ENCODE measurements at regions not wholly inside any gene's neighbourhood (a gene's known extent, or its start where the extent isn't known, plus 50 kb on each side); places are given as distances from the start of the nearest gene placed in this dataset.

GRCh38 chr18:39624961-39625360 lies 2059.4 kb upstream of the CELF4 start:
- no peak for TF ChIP-seq CTCF (IDR thresholded peaks at IDR 0.05; ENCODE audit: low read length)
- no peak for TF ChIP-seq EZH2 (IDR thresholded peaks at IDR 0.05; ENCODE audit: borderline replicate concordance, low read length)
